Breast epithelium (tissue), 3 donors: ENCODE measurements at regions not wholly inside any gene's neighbourhood (a gene's known extent, or its start where the extent isn't known, plus 50 kb on each side); places are given as distances from the start of the nearest gene placed in this dataset.

Experiments
- POLR2A ChIP-seq: fragments of 450-650 bp; IDR thresholded peaks from one replicate; pipeline ENCODE4 v1.6.1; 2016; ENCODE audit warnings: antibody characterized with exemption, mild to moderate bottlenecking, moderate library complexity
- POLR2AphosphoS5 ChIP-seq, 3 donors: sonication (generic); formaldehyde crosslinking; IDR thresholded peaks; one replicate each; pipeline ENCODE4 v1.6.1; 2017; ENCODE audit warnings: antibody characterized with exemption in 3 of 3
- TF ChIP-seq, protein P1 (sequence below), 3 donors: fragments of 450-650 bp; IDR thresholded peaks; one replicate each; pipeline ENCODE4 v1.5.1; 2016 to 2017; ENCODE audit warnings: antibody characterized with exemption in 3 of 3, mild to moderate bottlenecking in 3 of 3, moderate library complexity in 3 of 3

DNA sequence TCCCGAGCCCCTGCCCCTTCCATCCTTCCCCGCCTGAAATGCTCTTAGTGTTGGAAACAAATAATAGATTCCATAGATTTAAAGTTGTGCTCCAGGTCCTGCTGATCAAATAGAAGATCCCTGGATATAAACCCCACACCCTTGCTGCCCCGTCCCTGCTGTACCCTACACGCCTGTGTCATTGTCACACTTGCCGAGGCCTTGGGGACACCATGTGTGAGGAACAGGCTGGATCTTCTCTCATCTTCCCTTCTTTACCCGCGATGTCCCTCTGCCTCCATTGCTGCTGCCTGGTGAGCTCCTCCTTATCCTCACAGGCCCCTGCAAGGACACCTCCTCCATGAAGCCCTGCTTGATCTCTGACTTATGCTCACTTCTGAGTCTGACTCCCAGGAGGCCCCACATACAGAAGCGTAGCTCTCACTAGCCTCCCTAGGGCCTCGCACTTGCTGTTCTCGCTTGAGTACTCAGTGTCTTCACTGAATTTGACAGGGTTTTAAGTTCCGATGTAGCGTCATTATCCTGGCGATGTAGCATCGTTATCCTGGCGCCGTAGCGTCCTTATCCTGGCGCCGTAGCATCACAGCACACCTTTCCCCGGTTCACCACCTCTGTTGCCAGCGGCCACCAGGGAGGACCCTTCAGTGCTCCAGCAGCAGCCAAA, 221.9 kb downstream of the NDUFA10 start:
- TF ChIP-seq, protein P1, sequence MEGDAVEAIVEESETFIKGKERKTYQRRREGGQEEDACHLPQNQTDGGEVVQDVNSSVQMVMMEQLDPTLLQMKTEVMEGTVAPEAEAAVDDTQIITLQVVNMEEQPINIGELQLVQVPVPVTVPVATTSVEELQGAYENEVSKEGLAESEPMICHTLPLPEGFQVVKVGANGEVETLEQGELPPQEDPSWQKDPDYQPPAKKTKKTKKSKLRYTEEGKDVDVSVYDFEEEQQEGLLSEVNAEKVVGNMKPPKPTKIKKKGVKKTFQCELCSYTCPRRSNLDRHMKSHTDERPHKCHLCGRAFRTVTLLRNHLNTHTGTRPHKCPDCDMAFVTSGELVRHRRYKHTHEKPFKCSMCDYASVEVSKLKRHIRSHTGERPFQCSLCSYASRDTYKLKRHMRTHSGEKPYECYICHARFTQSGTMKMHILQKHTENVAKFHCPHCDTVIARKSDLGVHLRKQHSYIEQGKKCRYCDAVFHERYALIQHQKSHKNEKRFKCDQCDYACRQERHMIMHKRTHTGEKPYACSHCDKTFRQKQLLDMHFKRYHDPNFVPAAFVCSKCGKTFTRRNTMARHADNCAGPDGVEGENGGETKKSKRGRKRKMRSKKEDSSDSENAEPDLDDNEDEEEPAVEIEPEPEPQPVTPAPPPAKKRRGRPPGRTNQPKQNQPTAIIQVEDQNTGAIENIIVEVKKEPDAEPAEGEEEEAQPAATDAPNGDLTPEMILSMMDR (IDR thresholded peaks at IDR 0.05): no peak
- TF ChIP-seq POLR2AphosphoS5 (IDR thresholded peaks at IDR 0.05): no peak
- no peak for TF ChIP-seq POLR2A
